ENCODE measurements at regions not wholly inside any gene's neighbourhood (a gene's known extent, or its start where the extent isn't known, plus 50 kb on each side); places are given as distances from the start of the nearest gene placed in this dataset.
"Not testable (repeated sequence)": the region's sequence is repeated elsewhere in the genome, so short reads cannot be mapped to it uniquely, and the experiment has no call there.

- DNase-seq = no peak
These were observed 426.1 kb upstream of the KLF12 start for GRCh38 chr13:74560325-74560724.

- DNase-seq = no peak
These were observed 423.7 kb upstream of the KLF12 start for GRCh38 chr13:74557870-74558269.

- no peak for DNase-seq
These were observed 421.6 kb upstream of the KLF12 start for GRCh38 chr13:74555651-74556420.

- no peak for DNase-seq
These were observed 421.0 kb upstream of the KLF12 start for GRCh38 chr13:74555276-74555625.

GRCh38 chr13:74554569-74555275 is 420.5 kb upstream of the KLF12 start:
- DNase-seq = no peak

GRCh38 chr13:74550039-74550438 is 415.8 kb upstream of the KLF12 start:
- DNase-seq = peak in 1 of 5 donors; percentile 29

- not testable (repeated sequence) for DNase-seq
These were observed 402.4 kb upstream of the KLF12 start for GRCh38 chr13:74536649-74537048.

- DNase-seq = no peak
These were observed 399.0 kb upstream of the KLF12 start for GRCh38 chr13:74533226-74533625.

GRCh38 chr13:74530011-74530410 is 395.8 kb upstream of the KLF12 start:
- DNase-seq = no peak

GRCh38 chr13:74528734-74529513 is 394.7 kb upstream of the KLF12 start:
- no peak for DNase-seq

- DNase-seq = no peak
These were observed 388.9 kb upstream of the KLF12 start for GRCh38 chr13:74523057-74523456.

- no peak for DNase-seq
These were observed 377.3 kb upstream of the KLF12 start for GRCh38 chr13:74511523-74511922.

- no peak for DNase-seq
These were observed 353.0 kb upstream of the KLF12 start for GRCh38 chr13:74487091-74487722.

GRCh38 chr13:74485757-74486156 is 351.6 kb upstream of the KLF12 start:
- no peak for DNase-seq

GRCh38 chr13:74479124-74479523 is 344.9 kb upstream of the KLF12 start:
- no peak for DNase-seq

GRCh38 chr13:74476788-74477187 is 342.6 kb upstream of the KLF12 start:
- DNase-seq = no peak

GRCh38 chr13:74476365-74476764 is 342.2 kb upstream of the KLF12 start:
- DNase-seq = no peak

GRCh38 chr13:74466864-74467263 is 332.7 kb upstream of the KLF12 start:
- no peak for DNase-seq

GRCh38 chr13:74466020-74466419 is 331.8 kb upstream of the KLF12 start:
- DNase-seq = no peak

GRCh38 chr13:74465271-74465670 is 331.1 kb upstream of the KLF12 start:
- no peak for DNase-seq

- no peak for DNase-seq
These were observed 330.5 kb upstream of the KLF12 start for GRCh38 chr13:74464670-74465069.

- no peak for DNase-seq
These were observed 326.8 kb upstream of the KLF12 start for GRCh38 chr13:74461011-74461410.

- no peak for DNase-seq
These were observed 318.7 kb upstream of the KLF12 start for GRCh38 chr13:74452881-74453280.
